ENCODE measurements at regions not wholly inside any gene's neighbourhood (a gene's known extent, or its start where the extent isn't known, plus 50 kb on each side); places are given as distances from the start of the nearest gene placed in this dataset.

- Mint-ChIP-seq H3K27me3 (ENCODE audit: low read depth) (peaks cover 25% of the 10 kb centered on the region), H3K36me3 (peaks cover 74% of the 10 kb centered on the region), H3K27ac (no peak overlapping the region), H3K9me3 (peaks cover 73% of the 10 kb centered on the region), H3K4me1 (no peaks in the 10 kb centered on the region), H3K4me3 (no peak overlapping the region)
- ATAC-seq (no peak), DNase-seq (ENCODE audit: low spot score) (no peak)
- POLR2A ChIA-PET = no interaction called here
- CTCF ChIA-PET = no interaction called here
- TF ChIP-seq ATF6 (CRISPR knock-in tag; IDR thresholded peaks at IDR 0.05) = no peak
These were observed 1690.1 kb downstream of the TP53TG3F start for GRCh38 chr16:35149550-35149949.

GRCh38 chr16:35150805-35151312 is 1691.4 kb downstream of the TP53TG3F start:
- DNase-seq (ENCODE audit: low spot score) (no peak), ATAC-seq (no peak)
- POLR2A ChIA-PET = no interaction called here
- CTCF ChIA-PET = no interaction called here
- Mint-ChIP-seq H3K27me3 (ENCODE audit: low read depth) (peaks cover 19% of the 10 kb centered on the region), H3K36me3 (peaks cover 77% of the 10 kb centered on the region), H3K4me3 (no peak overlapping the region), H3K4me1 (no peaks in the 10 kb centered on the region), H3K27ac (no peak overlapping the region), H3K9me3 (peaks cover 76% of the 10 kb centered on the region)
- TF ChIP-seq, protein P1, sequence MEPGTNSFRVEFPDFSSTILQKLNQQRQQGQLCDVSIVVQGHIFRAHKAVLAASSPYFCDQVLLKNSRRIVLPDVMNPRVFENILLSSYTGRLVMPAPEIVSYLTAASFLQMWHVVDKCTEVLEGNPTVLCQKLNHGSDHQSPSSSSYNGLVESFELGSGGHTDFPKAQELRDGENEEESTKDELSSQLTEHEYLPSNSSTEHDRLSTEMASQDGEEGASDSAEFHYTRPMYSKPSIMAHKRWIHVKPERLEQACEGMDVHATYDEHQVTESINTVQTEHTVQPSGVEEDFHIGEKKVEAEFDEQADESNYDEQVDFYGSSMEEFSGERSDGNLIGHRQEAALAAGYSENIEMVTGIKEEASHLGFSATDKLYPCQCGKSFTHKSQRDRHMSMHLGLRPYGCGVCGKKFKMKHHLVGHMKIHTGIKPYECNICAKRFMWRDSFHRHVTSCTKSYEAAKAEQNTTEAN (CRISPR knock-in tag; IDR thresholded peaks at IDR 0.05) = no peak
- TF ChIP-seq, protein P2, sequence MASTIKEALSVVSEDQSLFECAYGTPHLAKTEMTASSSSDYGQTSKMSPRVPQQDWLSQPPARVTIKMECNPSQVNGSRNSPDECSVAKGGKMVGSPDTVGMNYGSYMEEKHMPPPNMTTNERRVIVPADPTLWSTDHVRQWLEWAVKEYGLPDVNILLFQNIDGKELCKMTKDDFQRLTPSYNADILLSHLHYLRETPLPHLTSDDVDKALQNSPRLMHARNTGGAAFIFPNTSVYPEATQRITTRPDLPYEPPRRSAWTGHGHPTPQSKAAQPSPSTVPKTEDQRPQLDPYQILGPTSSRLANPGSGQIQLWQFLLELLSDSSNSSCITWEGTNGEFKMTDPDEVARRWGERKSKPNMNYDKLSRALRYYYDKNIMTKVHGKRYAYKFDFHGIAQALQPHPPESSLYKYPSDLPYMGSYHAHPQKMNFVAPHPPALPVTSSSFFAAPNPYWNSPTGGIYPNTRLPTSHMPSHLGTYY (CRISPR knock-in tag; IDR thresholded peaks at IDR 0.05) = no peak
- TF ChIP-seq, protein P3, sequence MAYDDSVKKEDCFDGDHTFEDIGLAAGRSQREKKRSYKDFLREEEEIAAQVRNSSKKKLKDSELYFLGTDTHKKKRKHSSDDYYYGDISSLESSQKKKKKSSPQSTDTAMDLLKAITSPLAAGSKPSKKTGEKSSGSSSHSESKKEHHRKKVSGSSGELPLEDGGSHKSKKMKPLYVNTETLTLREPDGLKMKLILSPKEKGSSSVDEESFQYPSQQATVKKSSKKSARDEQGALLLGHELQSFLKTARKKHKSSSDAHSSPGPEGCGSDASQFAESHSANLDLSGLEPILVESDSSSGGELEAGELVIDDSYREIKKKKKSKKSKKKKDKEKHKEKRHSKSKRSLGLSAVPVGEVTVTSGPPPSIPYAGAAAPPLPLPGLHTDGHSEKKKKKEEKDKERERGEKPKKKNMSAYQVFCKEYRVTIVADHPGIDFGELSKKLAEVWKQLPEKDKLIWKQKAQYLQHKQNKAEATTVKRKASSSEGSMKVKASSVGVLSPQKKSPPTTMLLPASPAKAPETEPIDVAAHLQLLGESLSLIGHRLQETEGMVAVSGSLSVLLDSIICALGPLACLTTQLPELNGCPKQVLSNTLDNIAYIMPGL (CRISPR knock-in tag; IDR thresholded peaks at IDR 0.05) = no peak
- TF ChIP-seq, protein P4, sequence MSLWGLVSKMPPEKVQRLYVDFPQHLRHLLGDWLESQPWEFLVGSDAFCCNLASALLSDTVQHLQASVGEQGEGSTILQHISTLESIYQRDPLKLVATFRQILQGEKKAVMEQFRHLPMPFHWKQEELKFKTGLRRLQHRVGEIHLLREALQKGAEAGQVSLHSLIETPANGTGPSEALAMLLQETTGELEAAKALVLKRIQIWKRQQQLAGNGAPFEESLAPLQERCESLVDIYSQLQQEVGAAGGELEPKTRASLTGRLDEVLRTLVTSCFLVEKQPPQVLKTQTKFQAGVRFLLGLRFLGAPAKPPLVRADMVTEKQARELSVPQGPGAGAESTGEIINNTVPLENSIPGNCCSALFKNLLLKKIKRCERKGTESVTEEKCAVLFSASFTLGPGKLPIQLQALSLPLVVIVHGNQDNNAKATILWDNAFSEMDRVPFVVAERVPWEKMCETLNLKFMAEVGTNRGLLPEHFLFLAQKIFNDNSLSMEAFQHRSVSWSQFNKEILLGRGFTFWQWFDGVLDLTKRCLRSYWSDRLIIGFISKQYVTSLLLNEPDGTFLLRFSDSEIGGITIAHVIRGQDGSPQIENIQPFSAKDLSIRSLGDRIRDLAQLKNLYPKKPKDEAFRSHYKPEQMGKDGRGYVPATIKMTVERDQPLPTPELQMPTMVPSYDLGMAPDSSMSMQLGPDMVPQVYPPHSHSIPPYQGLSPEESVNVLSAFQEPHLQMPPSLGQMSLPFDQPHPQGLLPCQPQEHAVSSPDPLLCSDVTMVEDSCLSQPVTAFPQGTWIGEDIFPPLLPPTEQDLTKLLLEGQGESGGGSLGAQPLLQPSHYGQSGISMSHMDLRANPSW (CRISPR knock-in tag; conservative IDR thresholded peaks at IDR 0.05; ENCODE audit: low read depth) = no peak
- TF ChIP-seq, protein P5, sequence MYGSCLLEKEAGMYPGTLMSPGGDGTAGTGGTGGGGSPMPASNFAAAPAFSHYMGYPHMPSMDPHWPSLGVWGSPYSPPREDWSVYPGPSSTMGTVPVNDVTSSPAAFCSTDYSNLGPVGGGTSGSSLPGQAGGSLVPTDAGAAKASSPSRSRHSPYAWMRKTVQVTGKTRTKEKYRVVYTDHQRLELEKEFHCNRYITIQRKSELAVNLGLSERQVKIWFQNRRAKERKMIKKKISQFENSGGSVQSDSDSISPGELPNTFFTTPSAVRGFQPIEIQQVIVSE (CRISPR knock-in tag; IDR thresholded peaks at IDR 0.05; ENCODE audit: borderline replicate concordance) = no peak
- TF ChIP-seq ZNF281 (CRISPR knock-in tag; IDR thresholded peaks at IDR 0.05) (no peak), NR2C2 (CRISPR knock-in tag; IDR thresholded peaks at IDR 0.05) (no peak), ZNF219 (CRISPR knock-in tag; IDR thresholded peaks at IDR 0.05; ENCODE audit: borderline replicate concordance) (no peak), ESRRA (CRISPR knock-in tag; IDR thresholded peaks at IDR 0.05; ENCODE audit: borderline replicate concordance) (no peak), FOXJ3 (CRISPR knock-in tag; IDR thresholded peaks at IDR 0.05; ENCODE audit: borderline replicate concordance) (no peak), ZNF425 (CRISPR knock-in tag; conservative IDR thresholded peaks at IDR 0.05) (no peak), HMGA2 (CRISPR knock-in tag; IDR thresholded peaks at IDR 0.05) (no peak), E2F5 (CRISPR knock-in tag; IDR thresholded peaks at IDR 0.05) (no peak), FOXP1 (CRISPR knock-in tag; IDR thresholded peaks at IDR 0.05; ENCODE audit: borderline replicate concordance) (no peak)
- TF ChIP-seq, protein P6, sequence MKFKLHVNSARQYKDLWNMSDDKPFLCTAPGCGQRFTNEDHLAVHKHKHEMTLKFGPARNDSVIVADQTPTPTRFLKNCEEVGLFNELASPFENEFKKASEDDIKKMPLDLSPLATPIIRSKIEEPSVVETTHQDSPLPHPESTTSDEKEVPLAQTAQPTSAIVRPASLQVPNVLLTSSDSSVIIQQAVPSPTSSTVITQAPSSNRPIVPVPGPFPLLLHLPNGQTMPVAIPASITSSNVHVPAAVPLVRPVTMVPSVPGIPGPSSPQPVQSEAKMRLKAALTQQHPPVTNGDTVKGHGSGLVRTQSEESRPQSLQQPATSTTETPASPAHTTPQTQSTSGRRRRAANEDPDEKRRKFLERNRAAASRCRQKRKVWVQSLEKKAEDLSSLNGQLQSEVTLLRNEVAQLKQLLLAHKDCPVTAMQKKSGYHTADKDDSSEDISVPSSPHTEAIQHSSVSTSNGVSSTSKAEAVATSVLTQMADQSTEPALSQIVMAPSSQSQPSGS (CRISPR knock-in tag; IDR thresholded peaks at IDR 0.05; ENCODE audit: borderline replicate concordance, low read depth) = no peak

Data from WTC11 (cell line).